OCI-LY1 (cell line): ENCODE measurements at regions not wholly inside any gene's neighbourhood (a gene's known extent, or its start where the extent isn't known, plus 50 kb on each side); places are given as distances from the start of the nearest gene placed in this dataset.

Source experiments
- H2AFZ ChIP-seq: fragments of 200-600 bp; sonication (generic), shearing (Covaris generic); 2 replicates; pipeline ENCODE4 v1.6.0; 2014; ENCODE audit warnings: antibody characterized with exemption, mild to moderate bottlenecking, low read length
- H3F3A ChIP-seq: fragments of 200-600 bp; sonication (generic), shearing (Covaris generic); 2 replicates; pipeline ENCODE4 v1.6.0; 2014; ENCODE audit warnings: mild to moderate bottlenecking, antibody characterized with exemption, low read length, moderate library complexity; ENCODE audit not compliant: insufficient read depth
- H3K27ac ChIP-seq: fragments of 200-600 bp; sonication (generic); 2 replicates; pipeline ENCODE4 v1.5.1; 2014; ENCODE audit warnings: low read length, mixed run types, mild to moderate bottlenecking, low read depth; ENCODE audit not compliant: poor library complexity, severe bottlenecking
- H3K27me3 ChIP-seq: fragments of 200-600 bp; sonication (generic); 2 replicates; pipeline ENCODE4 v1.6.0; 2014; ENCODE audit warnings: antibody characterized with exemption, mild to moderate bottlenecking, low read length, moderate library complexity; ENCODE audit not compliant: insufficient read depth
- H3K36me3 ChIP-seq: fragments of 200-600 bp; sonication (generic); 2 replicates; pipeline ENCODE4 v1.6.1; 2014; ENCODE audit warnings: mild to moderate bottlenecking, antibody characterized with exemption, low read length, moderate library complexity, mixed read lengths; ENCODE audit not compliant: insufficient read depth
- H3K4me1 ChIP-seq: fragments of 200-600 bp; sonication (generic); 2 replicates; pipeline ENCODE4 v1.5.1; 2014; ENCODE audit warnings: mild to moderate bottlenecking, low read length, moderate library complexity; ENCODE audit not compliant: insufficient read depth, severe bottlenecking
- H3K4me2 ChIP-seq: fragments of 200-600 bp; sonication (generic), shearing (Covaris generic); 2 replicates; pipeline ENCODE4 v1.6.1; 2014; ENCODE audit warnings: low read length
- H3K4me3 ChIP-seq: fragments of 200-600 bp; sonication (generic); 2 replicates; pipeline ENCODE4 v1.5.1; 2014; ENCODE audit warnings: low read length, low read depth, mild to moderate bottlenecking, mixed read lengths; ENCODE audit not compliant: poor library complexity, severe bottlenecking
- H3K79me2 ChIP-seq: fragments of 200-600 bp; shearing (Covaris generic); 2 replicates; pipeline ENCODE4 v1.6.1; 2016; ENCODE audit warnings: mixed run types, low read length, mixed read lengths; ENCODE audit not compliant: insufficient read depth
- H3K9ac ChIP-seq: fragments of 200-600 bp; sonication (generic), shearing (Covaris generic); 2 replicates; pipeline ENCODE4 v1.6.1; 2014; ENCODE audit warnings: mild to moderate bottlenecking, low read length, mixed read lengths
- H3K9me2 ChIP-seq: fragments of 200-600 bp; sonication (generic), shearing (Covaris generic); 2 replicates; pipeline ENCODE4 v1.6.1; 2014; ENCODE audit warnings: low read depth, mild to moderate bottlenecking, low read length, mixed read lengths
- H3K9me3 ChIP-seq: fragments of 200-600 bp; shearing (Covaris generic); 2 replicates; pipeline ENCODE4 v1.6.1; 2014; ENCODE audit warnings: low read length, mixed read lengths
- H4K20me1 ChIP-seq: fragments of 200-600 bp; sonication (generic), shearing (Covaris generic); 2 replicates; pipeline ENCODE4 v1.6.0; 2016; ENCODE audit warnings: mild to moderate bottlenecking, low read length; ENCODE audit not compliant: insufficient read depth
- CTCF ChIP-seq: fragments of 200-600 bp; sonication (generic), shearing (Covaris generic); IDR thresholded peaks from 2 replicates; pipeline ENCODE4 v1.5.1; 2017; ENCODE audit warnings: mild to moderate bottlenecking, antibody characterized with exemption, low read length, moderate library complexity, mixed read lengths
- EZH2 ChIP-seq: fragments of 200-600 bp; sonication (generic), shearing (Covaris generic); IDR thresholded peaks from 2 replicates; pipeline ENCODE4 v1.8.0; 2017; ENCODE audit warnings: borderline replicate concordance, mixed run types, mild to moderate bottlenecking, antibody characterized with exemption, low read length, moderate library complexity, mixed read lengths

- Histone ChIP-seq H3K36me3 (no peaks in the 10 kb centered on the region), H3K9me2 (no peaks in the 10 kb centered on the region), H3K9me3 (no peaks in the 10 kb centered on the region), H3F3A (no peaks in the 10 kb centered on the region), H3K4me2 (no peak overlapping the region), H3K27me3 (no peaks in the 10 kb centered on the region), H3K4me3 (no peak overlapping the region), H3K79me2 (no peaks in the 10 kb centered on the region), H4K20me1 (no peaks in the 10 kb centered on the region), H3K9ac (no peak overlapping the region), H3K4me1 (no peaks in the 10 kb centered on the region), H2AFZ (no peak overlapping the region), H3K27ac (no peak overlapping the region)
- no peak for TF ChIP-seq EZH2
- TF ChIP-seq CTCF, result no peak
Measured at GRCh38 chr1:99580451-99580850, 65.5 kb upstream of the PALMD start.

GRCh38 chr1:99587008-99587407 lies 58.9 kb upstream of the PALMD start:
- H3K9me3 ChIP-seq, result no peaks in the 10 kb centered on the region
- no peaks in the 10 kb centered on the region for H4K20me1 ChIP-seq
- TF ChIP-seq EZH2 (no peak), CTCF (no peak)
- H3F3A ChIP-seq, result no peaks in the 10 kb centered on the region
- H3K27me3 ChIP-seq, result no peaks in the 10 kb centered on the region
- no peaks in the 10 kb centered on the region for H3K79me2 ChIP-seq
- no peak overlapping the region for H3K4me2 ChIP-seq
- no peak overlapping the region for H3K27ac ChIP-seq
- no peaks in the 10 kb centered on the region for H3K36me3 ChIP-seq
- no peak overlapping the region for H3K9ac ChIP-seq
- no peak overlapping the region for H3K4me3 ChIP-seq
- H3K4me1 ChIP-seq, result no peaks in the 10 kb centered on the region
- no peaks in the 10 kb centered on the region for H3K9me2 ChIP-seq
- H2AFZ ChIP-seq, result no peak overlapping the region

GRCh38 chr1:99589186-99589636 lies 56.7 kb upstream of the PALMD start:
- H3K9ac ChIP-seq, result no peak overlapping the region

More at GRCh38 chr1:99589186-99589636, 56.7 kb upstream of the PALMD start:
- Histone ChIP-seq H3K27ac (no peak overlapping the region), H3K27me3 (no peaks in the 10 kb centered on the region), H3K79me2 (no peaks in the 10 kb centered on the region), H4K20me1 (no peaks in the 10 kb centered on the region), H3F3A (no peaks in the 10 kb centered on the region), H3K9me3 (no peaks in the 10 kb centered on the region), H3K9me2 (no peaks in the 10 kb centered on the region), H3K4me3 (no peak overlapping the region), H3K4me2 (no peak overlapping the region), H3K4me1 (no peaks in the 10 kb centered on the region), H3K36me3 (no peaks in the 10 kb centered on the region), H2AFZ (no peak overlapping the region)
- TF ChIP-seq EZH2 (no peak), CTCF (no peak)
